Omental fat pad (tissue), 3 donors: ENCODE measurements at regions not wholly inside any gene's neighbourhood (a gene's known extent, or its start where the extent isn't known, plus 50 kb on each side); places are given as distances from the start of the nearest gene placed in this dataset.

Experiments used
- ATAC-seq: fragments of 150-250 bp; one replicate; pipeline ENCODE4 v1.9.1; 2016; ENCODE audit warnings: mild to moderate bottlenecking, moderate library complexity; ENCODE audit not compliant: low FRiP score
- DNase-seq: peaks from one replicate; pipeline ENCODE4 v3.0.0-alpha.2; 2019; ENCODE audit warnings: low spot score
- TF ChIP-seq, protein P1 (sequence below), 3 donors: fragments of 450-650 bp; IDR thresholded peaks; one replicate each; pipeline ENCODE4 v1.5.1; 2016 to 2017; ENCODE audit warnings: antibody characterized with exemption in 3 of 3, mild to moderate bottlenecking in 3 of 3, moderate library complexity in 2 of 3

DNA sequence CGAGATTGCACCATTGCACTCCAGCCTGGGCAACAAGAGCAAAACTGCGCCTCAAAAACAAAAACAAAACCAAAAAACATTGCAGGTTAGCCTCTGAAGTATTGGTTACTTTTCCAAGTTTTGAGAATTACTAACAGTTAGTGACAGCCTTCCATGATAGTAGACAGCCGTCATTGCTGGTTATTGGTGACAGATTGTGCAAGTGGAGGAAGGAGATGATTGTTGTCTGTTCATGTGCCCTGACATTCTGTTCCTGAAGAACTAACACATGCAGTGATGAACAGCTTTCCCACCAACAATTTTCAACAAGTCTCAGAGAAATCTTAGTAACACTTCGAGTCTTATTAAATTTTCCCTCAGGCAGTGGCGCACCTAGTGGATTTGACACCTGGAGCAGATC, 89.3 kb upstream of the NAP1L1 start:
- ATAC-seq (no peak), DNase-seq (no peak)
- TF ChIP-seq, protein P1, sequence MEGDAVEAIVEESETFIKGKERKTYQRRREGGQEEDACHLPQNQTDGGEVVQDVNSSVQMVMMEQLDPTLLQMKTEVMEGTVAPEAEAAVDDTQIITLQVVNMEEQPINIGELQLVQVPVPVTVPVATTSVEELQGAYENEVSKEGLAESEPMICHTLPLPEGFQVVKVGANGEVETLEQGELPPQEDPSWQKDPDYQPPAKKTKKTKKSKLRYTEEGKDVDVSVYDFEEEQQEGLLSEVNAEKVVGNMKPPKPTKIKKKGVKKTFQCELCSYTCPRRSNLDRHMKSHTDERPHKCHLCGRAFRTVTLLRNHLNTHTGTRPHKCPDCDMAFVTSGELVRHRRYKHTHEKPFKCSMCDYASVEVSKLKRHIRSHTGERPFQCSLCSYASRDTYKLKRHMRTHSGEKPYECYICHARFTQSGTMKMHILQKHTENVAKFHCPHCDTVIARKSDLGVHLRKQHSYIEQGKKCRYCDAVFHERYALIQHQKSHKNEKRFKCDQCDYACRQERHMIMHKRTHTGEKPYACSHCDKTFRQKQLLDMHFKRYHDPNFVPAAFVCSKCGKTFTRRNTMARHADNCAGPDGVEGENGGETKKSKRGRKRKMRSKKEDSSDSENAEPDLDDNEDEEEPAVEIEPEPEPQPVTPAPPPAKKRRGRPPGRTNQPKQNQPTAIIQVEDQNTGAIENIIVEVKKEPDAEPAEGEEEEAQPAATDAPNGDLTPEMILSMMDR (IDR thresholded peaks at IDR 0.05), result no peak

DNA sequence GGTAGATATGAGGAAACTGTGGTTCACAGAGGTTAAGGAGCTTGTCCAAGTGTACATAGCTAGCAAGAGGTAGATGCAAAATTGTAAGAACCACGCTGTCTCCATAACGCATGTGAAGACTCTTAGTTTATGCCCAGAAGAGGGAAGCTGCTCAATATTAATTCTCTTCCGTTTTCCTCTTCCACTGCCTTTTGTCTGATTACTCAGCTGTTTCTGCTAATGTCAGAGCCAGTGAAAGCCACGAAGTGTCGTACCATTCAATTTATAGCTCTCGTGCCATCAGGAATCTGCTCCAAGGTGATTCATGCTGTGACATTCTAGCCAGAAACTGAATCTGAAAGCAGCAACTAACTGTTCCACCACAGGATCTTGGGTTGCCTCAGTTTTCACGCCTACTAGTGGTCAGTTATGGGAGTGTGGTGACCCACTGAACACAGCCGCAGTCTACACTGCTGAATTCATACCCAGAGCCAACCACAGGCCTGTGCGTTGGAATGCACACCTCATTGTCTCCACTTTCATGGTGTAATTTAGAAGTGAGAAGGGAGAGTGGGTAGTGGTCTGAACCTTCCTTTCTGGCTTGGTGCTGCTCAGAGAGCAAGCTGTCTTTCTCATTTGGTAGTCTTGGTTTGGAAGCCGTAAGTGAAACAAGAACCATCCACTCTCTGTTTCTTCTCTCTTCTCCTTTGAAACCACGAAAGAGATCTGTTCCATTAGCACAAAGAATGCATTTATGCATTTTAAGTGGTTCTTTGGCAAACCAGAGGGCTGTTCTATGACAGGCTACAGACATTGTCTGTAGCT, 74.2 kb upstream of the NAP1L1 start:
- ATAC-seq (no peak), DNase-seq (no peak)
- TF ChIP-seq, protein P1 (IDR thresholded peaks at IDR 0.05), result no peak

DNA sequence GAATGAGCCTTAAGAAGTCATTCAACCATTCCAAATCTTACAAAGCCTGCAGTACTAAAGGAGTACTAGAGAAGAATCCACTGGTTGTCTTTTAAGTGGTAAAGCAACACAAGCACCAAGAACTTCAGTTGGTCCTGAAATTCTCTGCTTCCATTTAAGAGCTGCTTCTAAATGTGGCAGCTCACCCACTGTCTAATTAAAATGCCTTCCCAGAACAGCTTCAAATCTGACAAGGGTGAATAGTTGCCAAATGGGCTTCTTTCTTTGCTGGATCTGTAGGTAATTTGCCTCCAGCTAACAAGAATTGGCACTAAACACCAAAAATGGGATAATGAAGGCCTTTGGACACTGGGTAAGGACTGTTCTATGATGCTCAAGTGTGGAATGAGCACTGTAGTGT, 72.2 kb upstream of the NAP1L1 start:
- ATAC-seq (no peak), DNase-seq (no peak)
- TF ChIP-seq, protein P1 (IDR thresholded peaks at IDR 0.05), result no peak

DNA sequence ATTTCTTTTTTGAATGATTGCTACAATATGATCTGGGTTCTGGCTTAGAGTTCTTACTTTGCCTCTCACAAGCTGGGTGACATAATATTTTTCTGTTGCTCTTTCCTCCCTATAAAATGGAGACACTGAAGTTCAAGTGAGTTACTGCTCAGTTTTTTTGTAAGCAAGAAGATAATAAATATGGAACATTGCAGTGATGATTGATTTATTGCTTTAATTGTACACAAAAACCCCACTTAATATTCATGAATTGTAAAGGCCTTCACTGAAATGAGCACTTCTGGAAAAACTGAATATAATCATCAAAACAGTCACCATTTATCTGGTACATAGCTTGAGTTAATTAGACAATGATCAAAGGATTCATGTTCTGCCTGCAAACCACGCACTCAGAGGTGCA, 71.8 kb upstream of the NAP1L1 start:
- DNase-seq (no peak), ATAC-seq (no peak)
- TF ChIP-seq, protein P1 (IDR thresholded peaks at IDR 0.05), result no peak

DNA sequence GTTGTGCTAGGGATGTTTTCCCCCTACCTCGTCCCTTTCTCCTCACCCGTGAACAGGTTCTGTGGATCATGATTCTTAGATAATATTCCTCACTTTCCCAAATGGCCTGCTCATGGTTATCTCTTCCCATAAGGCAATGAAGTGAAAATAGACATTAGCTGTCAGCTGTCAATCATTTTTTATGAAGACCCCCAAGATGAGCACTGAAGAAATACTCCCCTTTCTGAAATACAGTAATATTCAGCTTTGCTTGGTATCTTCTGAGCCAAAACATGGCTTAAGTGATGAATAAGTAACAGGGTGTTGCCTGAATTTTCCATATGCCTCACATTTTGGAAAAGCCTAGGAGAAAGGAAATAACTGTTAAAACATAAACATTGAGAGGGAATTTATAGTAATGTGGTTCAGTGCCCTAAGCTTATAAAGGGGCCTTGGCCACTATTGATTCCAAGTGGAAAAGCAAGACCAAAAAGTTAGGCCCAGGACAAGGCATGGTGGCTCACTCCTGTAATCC, 70.7 kb upstream of the NAP1L1 start:
- TF ChIP-seq, protein P1 (IDR thresholded peaks at IDR 0.05), result no peak
- no peak for ATAC-seq

DNA sequence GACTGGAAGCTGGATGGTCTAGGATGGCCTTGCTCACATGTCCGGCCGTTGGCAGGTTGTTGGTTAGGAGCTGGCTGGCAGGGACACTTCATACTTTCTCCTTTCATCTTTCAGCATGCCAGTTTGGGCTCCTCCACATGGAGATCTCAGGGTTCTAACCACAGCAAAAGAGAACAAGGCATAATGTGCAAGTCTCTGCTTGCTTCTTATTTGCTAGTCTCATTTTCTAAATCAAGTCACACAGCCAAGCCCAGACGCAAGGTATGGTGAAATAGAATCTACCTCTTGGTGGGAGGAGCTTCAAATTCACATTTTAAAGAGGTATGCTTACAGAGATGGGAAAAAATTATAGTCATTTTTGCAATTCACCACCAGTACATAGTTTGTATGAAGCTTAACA, 69.1 kb upstream of the NAP1L1 start:
- ATAC-seq, result no peak
- TF ChIP-seq, protein P1 (IDR thresholded peaks at IDR 0.05), result no peak
- DNase-seq, result no peak

More for the DNA sequence above, 70.7 kb upstream of the NAP1L1 start:
- no peak for DNase-seq
